Nephron (organoid): ENCODE measurements at regions not wholly inside any gene's neighbourhood (a gene's known extent, or its start where the extent isn't known, plus 50 kb on each side); places are given as distances from the start of the nearest gene placed in this dataset.

Source experiments
- H3K27ac Mint-ChIP-seq, 3 experiments: 2 replicates each; pipeline ENCODE4 v1.8.0; 2020; ENCODE audit warnings: mixed read lengths in 3 of 3, mild to moderate bottlenecking in 2 of 3, moderate library complexity in 1 of 3
- H3K27me3 Mint-ChIP-seq: 2 replicates; pipeline ENCODE4 v1.8.0; 2021; ENCODE audit warnings: low read depth, mild to moderate bottlenecking, moderate library complexity, mixed read lengths
- H3K36me3 Mint-ChIP-seq: 2 replicates; pipeline ENCODE4 v1.8.0; 2020; ENCODE audit warnings: low read depth, mixed read lengths
- H3K4me1 Mint-ChIP-seq: 2 replicates; pipeline ENCODE4 v1.8.0; 2020; ENCODE audit warnings: mixed read lengths
- H3K4me3 Mint-ChIP-seq, 3 experiments: 2 replicates each; pipeline ENCODE4 v1.8.0; 2020; ENCODE audit warnings: mild to moderate bottlenecking in 3 of 3, mixed read lengths in 3 of 3, moderate library complexity in 2 of 3
- H3K9me3 Mint-ChIP-seq: 2 replicates; pipeline ENCODE4 v1.8.0; 2020; ENCODE audit warnings: mixed read lengths
- CTCF ChIP-seq, 3 experiments: fragments of 200-600 bp; sonication (generic); IDR thresholded peaks; one replicate each; pipeline ENCODE4 v1.5.0; 2021; ENCODE audit warnings: antibody characterized with exemption in 3 of 3; ENCODE audit not compliant: unreplicated experiment in 3 of 3

DNA sequence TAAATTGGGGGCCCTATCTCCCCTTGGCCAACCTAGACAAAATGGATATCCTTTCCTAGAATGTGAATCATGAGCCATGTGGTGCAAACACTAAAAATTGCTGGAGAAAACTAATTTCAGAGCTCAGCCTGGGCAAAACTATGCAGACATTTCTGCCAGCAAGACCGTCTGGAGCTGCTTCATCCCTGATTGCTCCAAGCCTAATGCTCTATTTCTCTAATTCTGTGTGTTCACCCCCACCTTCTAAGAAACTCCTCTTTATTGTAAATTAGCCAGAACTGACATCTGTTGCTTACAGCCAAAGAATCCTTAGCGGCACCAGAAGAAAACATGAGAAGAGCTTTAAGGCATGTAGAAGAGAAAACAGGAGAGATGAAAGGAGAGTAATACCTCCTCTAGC lies 337.7 kb upstream of the CHAC2 start:
- Mint-ChIP-seq H3K4me3 (no peak overlapping the region), H3K36me3 (no peaks in the 10 kb centered on the region)
- no peak for TF ChIP-seq CTCF (IDR thresholded peaks at IDR 0.05; ENCODE audit: unreplicated experiment in 3 of 3)

DNA sequence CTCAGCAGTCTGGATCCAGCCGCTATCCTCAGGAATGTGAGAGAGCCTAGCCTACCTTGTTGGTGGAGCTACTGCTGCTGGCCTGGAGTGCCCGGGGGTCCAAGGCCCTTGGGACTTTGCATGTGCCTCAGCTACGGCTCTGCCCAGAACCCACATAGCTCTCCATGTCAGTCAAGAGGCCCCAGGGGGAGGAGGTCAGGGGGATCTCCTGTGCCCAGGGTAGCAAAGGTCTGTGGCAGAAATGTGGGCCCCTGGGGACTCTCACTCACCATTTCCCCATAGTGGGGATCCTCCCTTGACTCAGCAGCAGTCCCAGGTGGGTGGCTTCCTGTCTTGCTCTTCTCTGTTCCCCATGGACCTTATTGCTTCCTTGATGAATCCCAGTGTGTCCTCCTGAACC lies 342.7 kb upstream of the CHAC2 start:
- H3K27me3 Mint-ChIP-seq = peaks cover 4% of the 10 kb centered on the region
- no peaks in the 10 kb centered on the region for H3K36me3 Mint-ChIP-seq
- no peak overlapping the region for H3K4me3 Mint-ChIP-seq
- no peak overlapping the region for H3K27ac Mint-ChIP-seq
- peaks cover 27% of the 10 kb centered on the region for H3K9me3 Mint-ChIP-seq
- no peak for TF ChIP-seq CTCF (IDR thresholded peaks at IDR 0.05; ENCODE audit: unreplicated experiment in 3 of 3)
- no peaks in the 10 kb centered on the region for H3K4me1 Mint-ChIP-seq

More for the DNA sequence above, 337.7 kb upstream of the CHAC2 start:
- H3K27me3 Mint-ChIP-seq = peaks cover 5% of the 10 kb centered on the region
- no peaks in the 10 kb centered on the region for H3K4me1 Mint-ChIP-seq
- no peak overlapping the region for H3K27ac Mint-ChIP-seq
- no peaks in the 10 kb centered on the region for H3K9me3 Mint-ChIP-seq

GRCh38 chr2:53423465-53423864 lies 344.1 kb upstream of the CHAC2 start:
- no peak overlapping the region for H3K4me3 Mint-ChIP-seq

GRCh38 chr2:53422979-53423378 lies 344.6 kb upstream of the CHAC2 start:
- Mint-ChIP-seq H3K4me1 (no peaks in the 10 kb centered on the region), H3K27me3 (peaks cover 4% of the 10 kb centered on the region), H3K36me3 (no peaks in the 10 kb centered on the region), H3K9me3 (peaks cover 27% of the 10 kb centered on the region), H3K27ac (no peak overlapping the region), H3K4me3 (no peak overlapping the region)
- peak in 1 of 3 experiments; percentile 32 for TF ChIP-seq CTCF (IDR thresholded peaks at IDR 0.05; ENCODE audit: unreplicated experiment in 3 of 3)

More at GRCh38 chr2:53423465-53423864, 344.1 kb upstream of the CHAC2 start:
- H3K9me3 Mint-ChIP-seq = peaks cover 27% of the 10 kb centered on the region
- H3K27ac Mint-ChIP-seq = no peak overlapping the region
- TF ChIP-seq CTCF (IDR thresholded peaks at IDR 0.05; ENCODE audit: unreplicated experiment in 3 of 3) = no peak
- peaks cover 4% of the 10 kb centered on the region for H3K27me3 Mint-ChIP-seq
- no peaks in the 10 kb centered on the region for H3K4me1 Mint-ChIP-seq
- H3K36me3 Mint-ChIP-seq = no peaks in the 10 kb centered on the region

DNA sequence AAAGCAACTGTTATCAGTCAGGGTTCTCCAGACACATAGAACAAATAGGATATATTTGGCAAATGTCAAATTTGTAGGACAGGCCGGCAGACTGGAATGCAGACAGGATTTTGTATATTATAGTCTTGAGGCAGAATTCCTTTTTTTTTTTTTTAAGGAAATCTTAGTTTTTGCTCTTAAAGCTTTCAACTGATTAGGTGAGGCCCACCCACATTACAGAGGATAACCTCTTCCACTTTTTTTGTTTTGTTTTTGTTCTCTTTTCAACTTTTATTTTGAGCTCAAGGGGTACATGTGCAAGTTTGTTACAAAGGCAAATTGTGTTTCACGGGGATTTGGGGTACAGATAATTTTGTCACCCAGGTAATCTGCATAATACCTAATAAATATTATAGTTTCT lies 350.2 kb upstream of the CHAC2 start:
- Mint-ChIP-seq H3K36me3 (no peaks in the 10 kb centered on the region), H3K27ac (no peak overlapping the region), H3K27me3 (no peaks in the 10 kb centered on the region), H3K9me3 (peaks cover 28% of the 10 kb centered on the region), H3K4me1 (no peaks in the 10 kb centered on the region), H3K4me3 (no peak overlapping the region)
- no peak for TF ChIP-seq CTCF (IDR thresholded peaks at IDR 0.05; ENCODE audit: unreplicated experiment in 3 of 3)

DNA sequence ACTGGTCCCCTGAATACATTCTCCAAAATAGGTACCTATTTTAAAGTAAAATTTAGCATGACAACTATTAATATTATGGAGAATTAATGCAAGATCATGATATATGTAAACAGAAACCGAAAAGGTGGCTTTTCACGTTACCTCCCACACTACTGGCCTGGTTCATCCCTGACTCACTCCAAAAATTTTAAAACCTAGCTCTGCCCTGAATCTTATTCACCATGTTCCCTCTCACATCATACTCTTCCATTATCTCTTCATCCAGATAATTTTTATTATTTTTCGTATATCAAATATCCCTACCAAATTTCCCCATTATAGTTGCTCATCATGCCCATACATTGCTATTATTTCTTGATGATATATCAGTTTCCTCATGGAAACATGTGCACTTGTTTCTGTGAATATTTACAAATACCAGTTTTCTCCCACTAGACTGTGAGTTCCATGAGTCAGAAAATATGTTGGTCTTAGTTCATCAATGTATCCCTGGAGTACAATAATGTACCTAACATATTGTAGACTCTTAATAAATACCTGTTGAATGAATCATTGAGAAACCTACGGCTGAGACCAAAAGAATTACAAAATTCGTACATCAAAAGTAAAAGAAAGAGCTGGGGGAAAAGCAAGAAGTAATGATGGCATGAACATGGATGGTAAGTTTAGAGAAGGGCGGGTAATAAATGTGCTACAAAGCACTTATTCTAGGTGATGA lies 360.1 kb upstream of the CHAC2 start:
- Mint-ChIP-seq H3K27me3 (no peaks in the 10 kb centered on the region), H3K4me1 (no peaks in the 10 kb centered on the region), H3K4me3 (no peak overlapping the region), H3K27ac (no peak overlapping the region), H3K36me3 (no peaks in the 10 kb centered on the region), H3K9me3 (peaks cover 18% of the 10 kb centered on the region)
- TF ChIP-seq CTCF (IDR thresholded peaks at IDR 0.05; ENCODE audit: unreplicated experiment in 3 of 3) = no peak
